H1 (cell line): ENCODE measurements at regions not wholly inside any gene's neighbourhood (a gene's known extent, or its start where the extent isn't known, plus 50 kb on each side); places are given as distances from the start of the nearest gene placed in this dataset.

ENCODE experiments used
- CTCF ChIA-PET: fragments of 300-600 bp; sonication (Branson Sonifier 250); formaldehyde crosslinking; loops from one replicate; lab custom pipeline; 2021; ENCODE audit not compliant: partially characterized antibody; lab: Charles Lee
- POLR2A ChIA-PET: fragments of 300-600 bp; sonication (Branson Sonifier 250); formaldehyde crosslinking; loops from one replicate; lab custom pipeline; 2021; ENCODE audit warnings: inconsistent platforms; ENCODE audit not compliant: partially characterized antibody; lab: Charles Lee
- DNase-seq, 2 experiments: peaks; one replicate each; pipeline versions ENCODE4 v3.0.0 to v3.0.0-alpha.2; 2010 to 2022; ENCODE audit warnings: low spot score in 2 of 2, low read depth in 1 of 2, mixed read lengths in 1 of 2
- FAIRE-seq: peaks from 2 replicates; lab custom pipeline; 2011; peaks lifted over from hg19 to GRCh38; lab: Jason Lieb, UNC
- H2AFZ ChIP-seq: 2 replicates; pipeline ENCODE4 v1.8.1; 2012; ENCODE audit warnings: low read length, inconsistent platforms
- H2AK5ac ChIP-seq: 2 replicates; pipeline ENCODE4 v1.6.1; 2013; ENCODE audit warnings: low read depth, low read length
- H2BK120ac ChIP-seq: replicated peaks from 2 replicates; pipeline ENCODE3; 2013; ENCODE audit warnings: low read depth, low read length, inconsistent platforms
- H2BK12ac ChIP-seq: 2 replicates; pipeline ENCODE4 v1.6.1; 2013; ENCODE audit warnings: low read depth, low read length
- H2BK15ac ChIP-seq: 2 replicates; pipeline ENCODE4 v1.6.1; 2013; ENCODE audit warnings: low read length
- H2BK20ac ChIP-seq: 2 replicates; pipeline ENCODE4 v1.6.1; 2013; ENCODE audit warnings: low read length
- H2BK5ac ChIP-seq: 2 replicates; pipeline ENCODE4 v1.6.1; 2013; ENCODE audit warnings: low read depth, low read length
- H3K14ac ChIP-seq: 2 replicates; pipeline ENCODE4 v1.6.1; 2013; ENCODE audit warnings: inconsistent platforms; ENCODE audit not compliant: insufficient read length
- H3K18ac ChIP-seq: 2 replicates; pipeline ENCODE4 v1.6.1; 2013; ENCODE audit warnings: low read length; ENCODE audit errors: extremely low read depth
- H3K23ac ChIP-seq: 2 replicates; pipeline ENCODE4 v1.6.1; 2013; ENCODE audit warnings: inconsistent platforms; ENCODE audit not compliant: insufficient read length
- H3K23me2 ChIP-seq: 2 replicates; pipeline ENCODE4 v1.6.1; 2013; ENCODE audit warnings: low read depth, low read length
- H3K27ac ChIP-seq: 2 replicates; pipeline ENCODE4 v1.6.1; 2011; ENCODE audit warnings: low read depth, low read length, inconsistent platforms
- H3K27me3 ChIP-seq, 4 experiments: replicated peaks in 1 of 4; 1 replicate in 1 of 4; 2 replicates in 3 of 4; pipeline versions ENCODE4 v1.6.1 to v1.8.1; 2011 to 2013; ENCODE audit warnings: low read length in 3 of 4, mild to moderate bottlenecking in 3 of 4, inconsistent platforms in 2 of 4, mixed read lengths in 2 of 4, moderate library complexity in 1 of 4; ENCODE audit not compliant: control insufficient read depth in 3 of 4, insufficient read depth in 3 of 4; ENCODE audit errors: extremely low read depth in 1 of 4
- H3K36me3 ChIP-seq, 4 experiments: 2 replicates each; pipeline versions ENCODE4 v1.6.1 to v1.8.1; 2011 to 2013; ENCODE audit warnings: mild to moderate bottlenecking in 4 of 4, low read length in 3 of 4, moderate library complexity in 2 of 4, control low read depth in 1 of 4, inconsistent platforms in 1 of 4; ENCODE audit not compliant: insufficient read depth in 4 of 4, control insufficient read depth in 2 of 4
- H3K4ac ChIP-seq: replicated peaks from 2 replicates; pipeline ENCODE3; 2013; ENCODE audit warnings: low read length, low read depth, mixed read lengths, inconsistent platforms; ENCODE audit not compliant: insufficient read length
- H3K4me1 ChIP-seq, 4 experiments: replicated peaks in 1 of 4; 1 replicate in 1 of 4; 2 replicates in 3 of 4; pipeline versions ENCODE4 v1.6.1 to v1.8.1; 2011 to 2013; ENCODE audit warnings: low read length in 3 of 4, inconsistent platforms in 2 of 4, mixed read lengths in 1 of 4; ENCODE audit not compliant: insufficient read depth in 4 of 4, control insufficient read depth in 3 of 4
- H3K4me2 ChIP-seq, 2 experiments: 2 replicates each; pipeline versions ENCODE4 v1.6.1 to v1.8.1; 2011 to 2013; ENCODE audit warnings: low read depth in 2 of 2, low read length in 2 of 2, control low read depth in 1 of 2, inconsistent platforms in 1 of 2, mild to moderate bottlenecking in 1 of 2; ENCODE audit not compliant: insufficient read depth in 1 of 2
- H3K4me3 ChIP-seq, 4 experiments: fragments of 200-600, 300-600 bp in 1 of 4; sonication (generic), shearing (Covaris generic), sonication (Bioruptor Twin) in 1 of 4; 2 replicates each; pipeline versions ENCODE4 v1.5.1 to v1.8.1; 2011 to 2016; ENCODE audit warnings: low read length in 4 of 4, low read depth in 3 of 4, control low read depth in 2 of 4, inconsistent platforms in 2 of 4, mild to moderate bottlenecking in 2 of 4, mixed read lengths in 1 of 4, moderate library complexity in 1 of 4; ENCODE audit not compliant: insufficient read depth in 2 of 4; ENCODE audit errors: extremely low read depth in 1 of 4
- H3K56ac ChIP-seq: replicated peaks from 2 replicates; pipeline ENCODE3; 2013; ENCODE audit warnings: low read depth, mild to moderate bottlenecking, mixed read lengths, low read length, inconsistent platforms; ENCODE audit not compliant: insufficient read length
- H3K79me1 ChIP-seq: 2 replicates; pipeline ENCODE4 v1.6.1; 2013; ENCODE audit warnings: low read depth, low read length, control low read depth
- H3K79me2 ChIP-seq, 2 experiments: 2 replicates each; pipeline versions ENCODE4 v1.6.1 to v1.8.1; 2012 to 2013; ENCODE audit warnings: low read length in 2 of 2, mild to moderate bottlenecking in 2 of 2, inconsistent platforms in 1 of 2; ENCODE audit not compliant: insufficient read depth in 2 of 2, control insufficient read depth in 1 of 2
- H3K9ac ChIP-seq, 4 experiments: replicated peaks in 1 of 4; 1 replicate in 1 of 4; 2 replicates in 3 of 4; pipeline versions ENCODE4 v1.6.1 to v1.8.1; 2011 to 2013; ENCODE audit warnings: low read depth in 3 of 4, low read length in 3 of 4, control low read depth in 2 of 4, mild to moderate bottlenecking in 2 of 4, moderate library complexity in 2 of 4, inconsistent platforms in 1 of 4; ENCODE audit errors: extremely low read depth in 1 of 4
- H3K9me3 ChIP-seq, 2 experiments: 2 replicates each; pipeline versions ENCODE4 v1.6.1 to v1.8.1; 2012 to 2013; ENCODE audit warnings: mild to moderate bottlenecking in 2 of 2, moderate library complexity in 2 of 2, control low read depth in 1 of 2, inconsistent platforms in 1 of 2, low read depth in 1 of 2, low read length in 1 of 2, mixed read lengths in 1 of 2; ENCODE audit not compliant: insufficient read depth in 2 of 2
- H4K20me1 ChIP-seq, 2 experiments: replicated peaks in 1 of 2; 2 replicates each; pipeline versions ENCODE3 to v1.8.1; 2011 to 2013; ENCODE audit warnings: inconsistent platforms in 2 of 2, low read length in 2 of 2, mild to moderate bottlenecking in 1 of 2; ENCODE audit not compliant: insufficient read depth in 2 of 2, control insufficient read depth in 1 of 2
- H4K5ac ChIP-seq: 2 replicates; pipeline ENCODE4 v1.6.1; 2013; ENCODE audit warnings: low read length, low read depth, mixed read lengths, inconsistent platforms; ENCODE audit not compliant: insufficient read length
- H4K8ac ChIP-seq: 2 replicates; pipeline ENCODE4 v1.8.0; 2013; ENCODE audit warnings: mild to moderate bottlenecking, moderate library complexity, low read length, inconsistent platforms; ENCODE audit not compliant: insufficient read depth; ENCODE audit errors: extremely low read depth
- H4K91ac ChIP-seq: replicated peaks from 2 replicates; pipeline ENCODE3; 2013; ENCODE audit warnings: low read length, mixed read lengths, inconsistent platforms; ENCODE audit not compliant: insufficient read length
- CHD2 ChIP-seq: IDR thresholded peaks from 2 replicates; pipeline ENCODE4 v1.6.1; 2012; ENCODE audit warnings: low read length, improper control_type of control experiment
- KDM5A ChIP-seq: fragments of 200-600 bp; IDR thresholded peaks from 2 replicates; pipeline ENCODE4 v1.7.1; 2012; ENCODE audit warnings: mild to moderate bottlenecking, low read length, inconsistent platforms, mixed read lengths
- MAX ChIP-seq: IDR thresholded peaks from 2 replicates; pipeline ENCODE4 v1.6.1; 2012; ENCODE audit warnings: inconsistent platforms
- PHF8 ChIP-seq: fragments of 200-600 bp; sonication (generic); conservative IDR thresholded peaks from 2 replicates; pipeline ENCODE4 v1.7.1; 2012; ENCODE audit warnings: low read depth, mild to moderate bottlenecking, inconsistent platforms, low read length, moderate library complexity
- POLR2A ChIP-seq, 2 experiments: IDR thresholded peaks; 1 replicate in 1 of 2; 2 replicates in 1 of 2; pipeline ENCODE4 v1.6.1; 2011; ENCODE audit warnings: low read depth in 2 of 2, low read length in 2 of 2, mild to moderate bottlenecking in 2 of 2; ENCODE audit errors: control extremely low read depth in 1 of 2
- POLR2AphosphoS5 ChIP-seq: IDR thresholded peaks from 2 replicates; pipeline ENCODE4 v1.6.1; 2011; ENCODE audit warnings: low read depth, low read length
- RFX5 ChIP-seq: IDR thresholded peaks from 2 replicates; pipeline ENCODE4 v1.6.1; 2011; ENCODE audit warnings: low read depth, low read length, improper control_type of control experiment, borderline replicate concordance
- SAP30 ChIP-seq: fragments of 300-600 bp; sonication (generic); IDR thresholded peaks from 2 replicates; pipeline ENCODE4 v1.7.1; 2012; ENCODE audit warnings: low read length, moderate library complexity, mild to moderate bottlenecking, inconsistent platforms; ENCODE audit not compliant: insufficient read depth, insufficient replicate concordance
- WGBS, 2 experiments: shearing (Covaris generic) in 1 of 2; methylation state at CpG; one replicate each; pipeline versions ENCODE4 v1.1.6 to v1.1.7; 2013 to 2015; ENCODE audit warnings: low lambda C conversion rate in 2 of 2, mixed read lengths in 2 of 2, inconsistent platforms in 1 of 2, low coverage in 1 of 2, missing lambda C conversion rate in 1 of 2; ENCODE audit not compliant: insufficient replicate concordance in 2 of 2, insufficient coverage in 1 of 2, insufficient read length in 1 of 2; ENCODE audit errors: extremely low coverage in 1 of 2, missing lambda C conversion rate in 1 of 2; 5-methylcytosine and 5-hydroxymethylcytosine counted together

GRCh38 chr1:164363980-164364379 is 195.0 kb upstream of the PBX1 start:
- no peak overlapping the region for H2BK20ac ChIP-seq
- H2AFZ ChIP-seq = no peak overlapping the region
- no peaks in the 10 kb centered on the region for H3K23me2 ChIP-seq
- no peaks in the 10 kb centered on the region for H3K27me3 ChIP-seq
- H3K79me2 ChIP-seq = no peaks in the 10 kb centered on the region
- H3K56ac ChIP-seq = no peak overlapping the region
- H3K14ac ChIP-seq = no peak overlapping the region
- H4K8ac ChIP-seq = no peak overlapping the region
- no peaks in the 10 kb centered on the region for H3K4me1 ChIP-seq
- no peak for DNase-seq
- H2BK15ac ChIP-seq = no peak overlapping the region
- no peak overlapping the region for H4K91ac ChIP-seq
- 95% methylated on average over 1 of the region's 1 CpG; no CpG with 5 or more reads in 1 of the 2 experiments for WGBS, 2 experiments
- TF ChIP-seq PHF8 = no peak
- no peak for TF ChIP-seq RFX5
- no peak for TF ChIP-seq KDM5A
- no peak for TF ChIP-seq CHD2
- TF ChIP-seq POLR2A (IDR thresholded peaks at IDR 0.05; ENCODE audit: control extremely low read depth in 1 of 2, low read depth in 2 of 2, low read length in 2 of 2) = no peak
- TF ChIP-seq SAP30 = no peak
- TF ChIP-seq POLR2AphosphoS5 = no peak
- no peak for TF ChIP-seq MAX
- POLR2A ChIA-PET = no interaction called here
- peaks cover 0 to 6% of the 10 kb centered on the region in 2 experiments; a peak in 1 of 4 replicates for H3K9me3 ChIP-seq
- no peak overlapping the region for H3K4me2 ChIP-seq
- H3K18ac ChIP-seq = no peak overlapping the region
- no peak overlapping the region for H3K9ac ChIP-seq
- H4K20me1 ChIP-seq = no peaks in the 10 kb centered on the region
- no peak overlapping the region for H4K5ac ChIP-seq
- CTCF ChIA-PET = interaction anchor here (0.6 to 1.1 kb wide), 6 partner anchors 9 to 1039 kb away, joined by 3 to 4 read pairs (median 3); no protein-coding TSS in a partner anchor
- no peak overlapping the region for H2AK5ac ChIP-seq
- H3K23ac ChIP-seq = no peak overlapping the region
- H2BK120ac ChIP-seq = no peak overlapping the region
- FAIRE-seq = no peak
- H2BK5ac ChIP-seq = no peak overlapping the region
- H3K4me3 ChIP-seq = no peak overlapping the region
- no peaks in the 10 kb centered on the region for H3K79me1 ChIP-seq
- no peak overlapping the region for H3K27ac ChIP-seq
- no peaks in the 10 kb centered on the region for H3K36me3 ChIP-seq
- no peak overlapping the region for H2BK12ac ChIP-seq
- H3K4ac ChIP-seq = no peak overlapping the region
